AG10803 (cell line): ENCODE measurements at regions not wholly inside any gene's neighbourhood (a gene's known extent, or its start where the extent isn't known, plus 50 kb on each side); places are given as distances from the start of the nearest gene placed in this dataset.

Experiments used
- DNase-seq: peaks from one replicate; pipeline ENCODE4 v3.0.0; 2010; ENCODE audit warnings: low read depth
- H3K4me3 ChIP-seq: 2 replicates; pipeline ENCODE4 v1.5.1; 2011; ENCODE audit warnings: mild to moderate bottlenecking, low read length, control low read depth
- TF ChIP-seq, protein P1 (sequence below): conservative IDR thresholded peaks from 2 replicates; pipeline ENCODE4 v1.5.1; 2011; ENCODE audit warnings: mild to moderate bottlenecking, low read length, control low read depth, inconsistent platforms

DNA sequence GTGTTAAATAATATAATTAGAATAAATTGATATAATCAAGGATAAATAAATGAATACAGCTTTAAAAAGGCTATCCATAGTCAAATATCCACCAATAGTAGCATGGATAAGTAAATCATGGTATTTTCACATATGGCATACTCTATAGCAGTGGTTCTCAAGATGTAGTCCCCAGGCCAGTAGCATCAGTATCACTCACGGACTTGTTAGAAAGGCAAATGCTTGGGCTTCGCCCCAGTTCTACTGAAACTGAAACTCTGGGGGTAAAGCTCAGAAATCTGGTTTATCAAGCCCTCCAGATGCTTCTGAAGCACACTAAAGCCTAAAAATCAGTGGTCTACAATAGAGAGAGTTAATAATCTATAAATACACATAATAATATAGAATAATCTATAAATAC is 261.6 kb upstream of the TTC14 start:
- TF ChIP-seq, protein P1, sequence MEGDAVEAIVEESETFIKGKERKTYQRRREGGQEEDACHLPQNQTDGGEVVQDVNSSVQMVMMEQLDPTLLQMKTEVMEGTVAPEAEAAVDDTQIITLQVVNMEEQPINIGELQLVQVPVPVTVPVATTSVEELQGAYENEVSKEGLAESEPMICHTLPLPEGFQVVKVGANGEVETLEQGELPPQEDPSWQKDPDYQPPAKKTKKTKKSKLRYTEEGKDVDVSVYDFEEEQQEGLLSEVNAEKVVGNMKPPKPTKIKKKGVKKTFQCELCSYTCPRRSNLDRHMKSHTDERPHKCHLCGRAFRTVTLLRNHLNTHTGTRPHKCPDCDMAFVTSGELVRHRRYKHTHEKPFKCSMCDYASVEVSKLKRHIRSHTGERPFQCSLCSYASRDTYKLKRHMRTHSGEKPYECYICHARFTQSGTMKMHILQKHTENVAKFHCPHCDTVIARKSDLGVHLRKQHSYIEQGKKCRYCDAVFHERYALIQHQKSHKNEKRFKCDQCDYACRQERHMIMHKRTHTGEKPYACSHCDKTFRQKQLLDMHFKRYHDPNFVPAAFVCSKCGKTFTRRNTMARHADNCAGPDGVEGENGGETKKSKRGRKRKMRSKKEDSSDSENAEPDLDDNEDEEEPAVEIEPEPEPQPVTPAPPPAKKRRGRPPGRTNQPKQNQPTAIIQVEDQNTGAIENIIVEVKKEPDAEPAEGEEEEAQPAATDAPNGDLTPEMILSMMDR, result no peak
- no peak for DNase-seq
- H3K4me3 ChIP-seq, result no peak overlapping the region

DNA sequence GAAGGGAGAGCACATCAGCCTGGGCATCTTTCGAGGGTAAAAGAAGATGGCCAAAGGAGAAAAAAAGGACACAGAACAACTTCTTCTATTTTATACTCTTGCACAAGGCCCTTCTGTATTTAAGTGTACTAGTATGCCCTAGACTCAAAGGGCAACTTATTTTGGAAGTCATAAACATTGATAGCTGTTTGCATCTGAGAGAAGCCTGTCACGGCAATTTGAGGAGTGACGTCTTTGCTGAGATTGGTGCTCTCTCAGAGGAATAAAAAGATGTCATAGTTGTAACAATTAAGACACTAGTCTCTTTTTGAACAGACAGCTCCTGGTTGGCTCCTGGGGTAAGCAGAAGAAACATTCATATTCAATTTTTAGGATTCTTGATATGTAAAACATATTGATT is 260.4 kb upstream of the TTC14 start:
- H3K4me3 ChIP-seq, result no peak overlapping the region
- TF ChIP-seq, protein P1, result no peak
- DNase-seq, result no peak

DNA sequence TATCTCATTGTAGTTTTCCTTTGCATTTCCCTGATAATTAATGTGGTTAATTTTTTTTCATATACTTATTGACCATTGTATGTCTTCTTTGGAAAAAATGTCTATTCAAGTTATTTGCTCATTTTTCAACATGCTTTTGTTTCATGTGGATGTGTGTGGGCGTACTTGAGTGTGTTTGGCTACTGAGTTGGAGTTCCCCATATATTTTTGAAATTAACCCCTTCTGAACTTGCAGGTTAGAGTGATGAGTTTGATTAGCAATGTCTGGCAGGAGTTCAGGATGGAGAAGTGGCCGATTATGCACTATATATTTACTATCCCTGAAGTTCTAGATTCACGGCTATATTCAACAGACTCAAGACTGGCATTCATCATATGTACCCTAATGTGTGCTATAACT is 250.4 kb upstream of the TTC14 start:
- TF ChIP-seq, protein P1, result no peak
- DNase-seq, result no peak
- H3K4me3 ChIP-seq, result no peak overlapping the region

DNA sequence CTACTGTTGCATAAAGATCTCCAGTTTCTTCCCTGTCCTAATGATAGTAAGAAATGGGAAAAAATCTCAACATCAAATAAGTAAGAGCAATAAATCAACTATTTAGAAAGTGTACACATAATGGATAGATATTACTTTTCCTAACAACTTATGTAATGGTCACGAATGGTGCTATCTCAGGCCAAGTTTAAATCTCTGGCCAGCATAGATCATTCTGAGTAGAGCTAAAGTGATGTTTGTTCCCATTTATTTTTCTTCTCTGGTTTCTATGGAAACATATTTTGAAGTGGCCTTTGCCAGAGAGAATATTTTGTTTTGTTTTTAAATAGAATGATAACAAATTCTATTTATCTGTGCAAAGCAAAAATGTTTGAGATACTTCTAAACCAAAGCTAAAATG is 249.7 kb upstream of the TTC14 start:
- DNase-seq, result no peak
- H3K4me3 ChIP-seq, result no peak overlapping the region
- TF ChIP-seq, protein P1, result no peak

DNA sequence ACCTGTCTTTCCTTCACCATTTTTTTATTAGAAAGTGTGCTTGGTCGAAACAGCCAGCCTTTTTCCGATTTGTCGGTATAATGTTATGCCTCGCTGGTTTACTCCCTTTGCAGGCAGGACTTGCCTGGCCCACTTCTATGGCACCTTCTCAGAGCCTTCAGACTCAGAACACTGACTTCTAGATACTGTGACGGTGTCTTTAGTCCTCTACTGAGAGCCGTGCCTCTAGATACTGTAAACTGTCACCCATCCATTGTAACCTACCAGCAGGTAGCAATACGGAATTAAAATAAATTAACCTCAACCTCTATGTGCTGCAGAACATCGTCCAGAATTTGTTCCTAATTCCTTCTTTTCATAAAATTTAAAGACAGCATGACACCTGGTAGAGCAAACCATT is 247.7 kb upstream of the TTC14 start:
- no peak overlapping the region for H3K4me3 ChIP-seq
- no peak for DNase-seq
- TF ChIP-seq, protein P1, result no peak

DNA sequence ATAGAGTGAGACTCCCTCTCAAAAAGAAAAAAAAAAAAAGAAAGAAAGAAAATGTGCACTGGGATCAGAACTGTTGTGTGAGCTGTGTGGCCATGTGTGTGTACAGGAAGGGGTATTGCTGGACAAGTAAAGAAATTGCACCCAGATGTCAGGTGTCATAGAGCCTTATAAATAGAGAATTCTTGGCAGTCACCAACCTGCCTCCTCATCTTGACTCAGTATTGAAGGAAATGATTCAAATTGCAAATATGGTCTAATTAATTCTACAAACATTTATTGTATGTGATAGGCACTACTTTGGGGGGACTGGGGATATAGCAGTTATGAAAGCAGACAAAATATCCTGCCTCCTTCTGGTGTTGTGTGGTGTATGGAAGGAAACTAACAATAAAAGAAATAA is 243.8 kb upstream of the TTC14 start:
- H3K4me3 ChIP-seq, result no peak overlapping the region
- peak; percentile 46 for DNase-seq
- TF ChIP-seq, protein P1, result no peak

DNA sequence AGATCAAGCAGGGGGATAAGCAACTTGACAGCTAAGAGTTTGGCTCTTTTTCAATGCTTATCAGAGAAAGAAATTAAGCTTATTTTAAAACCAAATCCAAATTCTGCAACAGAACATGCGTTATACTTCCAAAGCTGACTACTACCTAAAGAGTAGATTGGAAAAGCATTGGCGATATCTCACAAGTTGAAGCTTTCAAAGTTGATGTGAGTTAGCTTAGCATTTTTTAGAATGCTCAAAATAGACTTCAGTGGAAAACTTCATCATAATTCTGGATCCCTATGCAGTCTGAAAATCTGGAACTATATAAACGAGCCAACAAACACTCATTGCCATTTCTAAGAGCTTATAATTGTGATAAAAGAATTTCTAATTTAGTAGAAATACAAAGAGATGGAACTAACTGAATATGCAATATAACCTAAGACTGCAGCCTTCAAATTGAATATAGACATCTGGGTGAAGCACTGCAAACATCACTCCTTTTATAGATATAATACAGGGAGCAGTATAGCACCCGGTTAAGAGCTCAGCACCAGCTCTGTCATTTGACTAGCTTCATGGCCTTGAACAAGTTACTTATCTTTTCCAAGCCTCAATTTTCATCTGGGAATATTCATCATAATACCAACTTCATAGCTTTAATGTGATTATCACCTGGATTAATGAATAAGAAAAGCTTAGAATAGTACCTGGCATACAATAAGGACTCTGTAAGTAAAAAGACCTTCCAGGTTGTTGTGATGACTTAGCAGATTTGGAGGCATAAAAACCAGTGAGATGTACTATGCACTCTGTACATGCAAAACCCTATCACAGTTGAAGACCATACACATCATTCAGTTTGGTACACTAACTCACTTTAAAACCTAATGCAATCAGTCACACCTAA is 242.7 kb upstream of the TTC14 start:
- TF ChIP-seq, protein P1, result no peak
- DNase-seq, result no peak
- H3K4me3 ChIP-seq, result no peak overlapping the region
